RWPE2 (cell line): ENCODE measurements at regions not wholly inside any gene's neighbourhood (a gene's known extent, or its start where the extent isn't known, plus 50 kb on each side); places are given as distances from the start of the nearest gene placed in this dataset.

ENCODE experiments used
- ATAC-seq: fragments of 200-7000 bp; cut with Tn5 transposase; 3 replicates; pipeline ENCODE4 v1.9.1; 2021; ENCODE audit warnings: low read depth
- DNase-seq: peaks from one replicate; pipeline ENCODE4 v3.0.0-alpha.2; 2020; ENCODE audit warnings: low spot score
- H3K27ac ChIP-seq: fragments of 450-650 bp; 2 replicates; pipeline ENCODE4 v1.5.1; 2017; ENCODE audit warnings: mild to moderate bottlenecking; ENCODE audit not compliant: poor library complexity, severe bottlenecking
- H3K27me3 ChIP-seq: fragments of 250-450 bp; sonication (Bioruptor Pico); 2 replicates; pipeline ENCODE4 v1.5.1; 2021; ENCODE audit warnings: mild to moderate bottlenecking, moderate library complexity; ENCODE audit not compliant: insufficient read depth, poor library complexity, severe bottlenecking
- H3K36me3 ChIP-seq: fragments of 250-450 bp; sonication (Bioruptor Pico); 2 replicates; pipeline ENCODE4 v1.5.1; 2020; ENCODE audit warnings: low read depth, mild to moderate bottlenecking, moderate library complexity
- H3K4me1 ChIP-seq: fragments of 250-450 bp; sonication (Bioruptor Pico); 2 replicates; pipeline ENCODE4 v1.5.1; 2021; ENCODE audit warnings: mild to moderate bottlenecking, moderate library complexity; ENCODE audit not compliant: insufficient read depth, poor library complexity, severe bottlenecking
- H3K4me3 ChIP-seq: fragments of 250-450 bp; sonication (Bioruptor Pico); 2 replicates; pipeline ENCODE4 v1.5.1; 2021; ENCODE audit warnings: mild to moderate bottlenecking, moderate library complexity; ENCODE audit not compliant: severe bottlenecking
- H3K9me3 ChIP-seq: fragments of 250-450 bp; sonication (Bioruptor Pico); 2 replicates; pipeline ENCODE4 v1.5.1; 2021; ENCODE audit warnings: mild to moderate bottlenecking, moderate library complexity; ENCODE audit not compliant: severe bottlenecking
- TF ChIP-seq, protein P1 (sequence below): fragments of 450-650 bp; IDR thresholded peaks from one replicate; pipeline ENCODE4 v1.5.1; 2017; ENCODE audit warnings: mild to moderate bottlenecking, moderate library complexity; ENCODE audit not compliant: poor library complexity, severe bottlenecking

DNA sequence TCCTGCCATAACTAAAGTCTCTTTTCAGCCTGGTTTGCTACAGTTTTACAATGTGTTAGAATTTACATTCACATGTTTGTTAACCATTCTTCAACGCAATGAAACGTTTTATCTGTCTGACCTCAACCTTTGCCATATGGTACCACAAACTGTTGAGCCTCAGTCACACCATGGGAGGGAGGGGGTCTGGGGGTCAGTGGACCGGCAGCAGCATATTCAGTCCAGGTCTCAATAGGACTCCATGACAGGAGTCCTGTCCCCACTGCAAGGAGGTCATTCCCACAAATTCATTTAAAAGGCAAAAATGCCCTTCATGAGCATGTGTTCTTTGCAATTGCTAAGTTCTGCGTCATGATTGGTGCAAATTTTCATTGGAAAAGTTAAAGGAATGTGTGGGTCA lies 66.6 kb upstream of the OLFM4 start:
- H3K36me3 ChIP-seq, result no peaks in the 10 kb centered on the region
- ATAC-seq, result no peak

DNA sequence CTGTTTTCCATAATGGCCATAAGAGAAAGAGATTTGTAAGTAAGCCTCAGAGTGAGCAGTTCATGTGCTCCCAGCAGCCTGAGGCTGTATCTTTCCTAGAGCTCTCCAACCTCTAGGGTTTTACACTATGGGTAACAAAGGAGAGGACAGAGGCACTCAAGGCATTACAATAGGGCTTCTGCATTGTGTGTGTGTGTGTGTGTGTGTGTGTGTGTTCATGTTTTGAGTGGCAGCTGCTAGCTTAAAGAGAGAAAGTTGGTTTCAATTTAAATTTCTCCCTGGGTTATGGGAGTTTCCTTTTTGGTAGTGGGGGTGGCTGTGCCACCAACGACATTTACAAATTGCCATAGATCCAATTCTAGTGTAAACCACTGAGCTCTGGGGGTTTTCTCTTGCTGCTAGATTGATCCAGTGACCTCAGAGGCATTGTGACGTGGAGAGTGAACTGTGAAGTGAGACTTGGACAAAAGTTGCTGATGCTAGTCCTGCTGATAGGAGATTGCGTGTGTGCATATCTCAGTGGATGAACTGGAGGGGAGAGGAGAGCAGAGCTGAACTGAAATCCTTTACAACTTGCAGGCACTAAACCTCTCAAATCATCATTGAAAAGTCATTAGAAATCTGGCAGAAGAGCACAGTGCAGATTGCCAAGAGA lies 67.2 kb upstream of the OLFM4 start:
- Histone ChIP-seq H3K9me3 (no peaks in the 10 kb centered on the region), H3K36me3 (no peaks in the 10 kb centered on the region), H3K4me3 (no peak overlapping the region), H3K27ac (no peak overlapping the region), H3K4me1 (no peaks in the 10 kb centered on the region), H3K27me3 (no peaks in the 10 kb centered on the region)
- DNase-seq, result no peak
- ATAC-seq, result no peak
- TF ChIP-seq, protein P1, sequence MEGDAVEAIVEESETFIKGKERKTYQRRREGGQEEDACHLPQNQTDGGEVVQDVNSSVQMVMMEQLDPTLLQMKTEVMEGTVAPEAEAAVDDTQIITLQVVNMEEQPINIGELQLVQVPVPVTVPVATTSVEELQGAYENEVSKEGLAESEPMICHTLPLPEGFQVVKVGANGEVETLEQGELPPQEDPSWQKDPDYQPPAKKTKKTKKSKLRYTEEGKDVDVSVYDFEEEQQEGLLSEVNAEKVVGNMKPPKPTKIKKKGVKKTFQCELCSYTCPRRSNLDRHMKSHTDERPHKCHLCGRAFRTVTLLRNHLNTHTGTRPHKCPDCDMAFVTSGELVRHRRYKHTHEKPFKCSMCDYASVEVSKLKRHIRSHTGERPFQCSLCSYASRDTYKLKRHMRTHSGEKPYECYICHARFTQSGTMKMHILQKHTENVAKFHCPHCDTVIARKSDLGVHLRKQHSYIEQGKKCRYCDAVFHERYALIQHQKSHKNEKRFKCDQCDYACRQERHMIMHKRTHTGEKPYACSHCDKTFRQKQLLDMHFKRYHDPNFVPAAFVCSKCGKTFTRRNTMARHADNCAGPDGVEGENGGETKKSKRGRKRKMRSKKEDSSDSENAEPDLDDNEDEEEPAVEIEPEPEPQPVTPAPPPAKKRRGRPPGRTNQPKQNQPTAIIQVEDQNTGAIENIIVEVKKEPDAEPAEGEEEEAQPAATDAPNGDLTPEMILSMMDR, result no peak

More for the DNA sequence above, 66.6 kb upstream of the OLFM4 start:
- TF ChIP-seq, protein P1, result no peak
- H3K27ac ChIP-seq, result no peak overlapping the region
- DNase-seq, result no peak
- no peaks in the 10 kb centered on the region for H3K4me1 ChIP-seq
- H3K27me3 ChIP-seq, result no peaks in the 10 kb centered on the region
- H3K4me3 ChIP-seq, result no peak overlapping the region
- H3K9me3 ChIP-seq, result no peaks in the 10 kb centered on the region

DNA sequence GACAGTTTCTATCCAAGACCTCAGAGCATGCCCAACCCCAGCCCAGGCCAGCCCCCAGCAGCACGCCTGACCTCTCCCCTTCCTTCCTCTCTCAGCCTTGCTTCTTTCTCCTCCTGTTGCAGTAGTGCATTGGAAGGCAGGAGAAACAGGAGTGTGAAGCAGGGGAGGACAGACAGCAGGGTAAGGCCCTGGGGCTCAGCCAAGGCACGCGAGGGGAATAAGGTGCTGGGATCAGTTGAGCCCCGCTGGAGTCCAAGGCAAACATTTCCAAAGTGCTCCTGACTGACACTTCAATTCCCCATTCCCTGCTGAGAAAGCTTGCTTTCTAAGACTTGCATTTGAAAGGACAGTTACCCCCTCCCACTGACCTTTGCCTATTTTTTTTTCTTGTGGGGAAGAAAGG lies 73.1 kb upstream of the OLFM4 start:
- Histone ChIP-seq H3K27ac (no peak overlapping the region), H3K36me3 (no peaks in the 10 kb centered on the region), H3K9me3 (no peaks in the 10 kb centered on the region), H3K4me1 (no peaks in the 10 kb centered on the region), H3K27me3 (peaks cover 4% of the 10 kb centered on the region), H3K4me3 (no peak overlapping the region)
- ATAC-seq (no peak), DNase-seq (no peak)
- TF ChIP-seq, protein P1, result no peak

DNA sequence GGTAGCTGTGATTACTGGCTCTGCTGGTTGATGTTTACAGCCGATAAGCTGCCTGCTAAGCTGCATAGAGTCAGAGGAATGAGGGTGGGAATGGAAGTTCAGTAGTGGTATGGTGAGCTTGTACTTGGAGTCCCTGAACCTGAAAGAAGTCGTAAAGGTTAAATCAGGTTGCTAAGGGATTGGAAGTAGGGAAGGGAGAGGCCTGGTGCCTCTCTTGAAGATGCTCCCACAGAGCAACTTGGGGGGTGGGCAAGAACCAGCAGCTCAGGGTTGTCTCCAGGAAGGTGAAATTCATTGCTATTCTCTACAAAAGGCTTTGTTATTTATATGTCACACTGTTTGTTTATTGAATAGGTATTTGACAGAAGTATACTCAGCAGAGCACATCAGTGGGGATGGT lies 73.8 kb upstream of the OLFM4 start:
- no peak overlapping the region for H3K4me3 ChIP-seq
- H3K27me3 ChIP-seq, result peaks cover 4% of the 10 kb centered on the region
- TF ChIP-seq, protein P1, result no peak
- H3K9me3 ChIP-seq, result no peaks in the 10 kb centered on the region
- DNase-seq, result no peak
- H3K36me3 ChIP-seq, result no peaks in the 10 kb centered on the region
- H3K4me1 ChIP-seq, result no peaks in the 10 kb centered on the region
- H3K27ac ChIP-seq, result no peak overlapping the region
- no peak for ATAC-seq

DNA sequence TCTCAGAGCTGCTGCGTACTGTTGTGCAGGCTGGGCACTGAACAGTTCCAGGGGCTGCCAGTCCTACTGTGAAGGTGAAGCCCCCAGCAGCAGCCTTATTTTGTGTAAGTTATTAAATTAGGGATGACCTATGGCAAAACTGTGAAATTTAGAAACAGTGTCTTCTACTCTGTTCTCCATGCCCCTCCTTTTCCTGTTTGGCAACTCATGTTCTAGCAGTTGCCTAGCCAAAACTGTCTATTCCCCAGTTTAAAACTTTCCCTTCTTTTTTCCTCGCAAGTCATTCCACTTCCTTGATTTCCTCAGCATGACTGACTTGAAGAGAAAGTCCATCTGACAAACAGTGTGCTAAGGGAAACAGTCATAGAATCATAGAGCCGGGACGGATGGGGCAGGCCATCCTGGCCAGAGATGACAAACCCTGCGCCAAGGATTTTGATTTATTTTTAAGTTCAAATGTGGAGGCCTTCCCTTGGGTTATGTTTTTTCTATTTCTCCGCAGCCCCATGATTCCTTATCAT lies 78.1 kb upstream of the OLFM4 start:
- Histone ChIP-seq H3K36me3 (no peaks in the 10 kb centered on the region), H3K9me3 (no peaks in the 10 kb centered on the region), H3K27me3 (no peaks in the 10 kb centered on the region), H3K27ac (no peak overlapping the region), H3K4me3 (no peak overlapping the region), H3K4me1 (no peaks in the 10 kb centered on the region)
- TF ChIP-seq, protein P1, result no peak
- no peak for DNase-seq
- no peak for ATAC-seq
